IMR-90 (cell line): ENCODE measurements at regions not wholly inside any gene's neighbourhood (a gene's known extent, or its start where the extent isn't known, plus 50 kb on each side); places are given as distances from the start of the nearest gene placed in this dataset.

Experiments
- ATAC-seq: fragments of 200-7000 bp; cut with Tn5 transposase; 2 replicates; pipeline ENCODE4 v1.9.1; 2020; ENCODE audit warnings: low read depth, mild to moderate bottlenecking, moderate library complexity
- BruUV-seq: library from RNA; stranded (reverse); fragments of 400-500 nt; replicated peaks from 2 replicates; lab custom pipeline; 2021; lab: Mats Ljungman, UMichigan
- CTCF ChIA-PET: fragments of 300-600 bp; formaldehyde crosslinking; extraction: SDS; loops from one replicate; lab custom pipeline; 2021; ENCODE audit warnings: antibody characterized with exemption; lab: Yijun Ruan, JAX
- POLR2A ChIA-PET: fragments of 300-600 bp; sonication (Branson Sonifier 250); formaldehyde crosslinking; loops from one replicate; lab custom pipeline; 2022; ENCODE audit warnings: antibody characterized with exemption; ENCODE audit not compliant: unreplicated experiment; lab: Charles Lee
- DNase-seq: peaks from one replicate; pipeline ENCODE4 v3.0.0; 2013
- H2AFZ ChIP-seq: replicated peaks from 2 replicates; pipeline ENCODE3; 2013; ENCODE audit warnings: low read length, mild to moderate bottlenecking; ENCODE audit not compliant: poor library complexity
- H2AK5ac ChIP-seq: 2 replicates; pipeline ENCODE4 v1.6.1; 2013; ENCODE audit warnings: low read depth, low read length, inconsistent platforms
- H2AK9ac ChIP-seq: replicated peaks from 2 replicates; pipeline ENCODE3; 2013; ENCODE audit warnings: mild to moderate bottlenecking, low read depth, low read length, moderate library complexity; ENCODE audit not compliant: poor library complexity
- H2BK120ac ChIP-seq: 2 replicates; pipeline ENCODE4 v1.6.1; 2013; ENCODE audit warnings: low read depth, low read length, inconsistent platforms
- H2BK15ac ChIP-seq: 3 replicates; pipeline ENCODE4 v1.6.1; 2013; ENCODE audit warnings: low read depth, low read length, inconsistent platforms
- H2BK20ac ChIP-seq: 2 replicates; pipeline ENCODE4 v1.6.1; 2013; ENCODE audit warnings: low read depth, mild to moderate bottlenecking, inconsistent platforms, low read length, moderate library complexity
- H2BK5ac ChIP-seq: 2 replicates; pipeline ENCODE4 v1.6.1; 2013; ENCODE audit warnings: mild to moderate bottlenecking, low read depth, low read length, inconsistent platforms; ENCODE audit not compliant: poor library complexity, severe bottlenecking
- H3K14ac ChIP-seq: replicated peaks from 2 replicates; pipeline ENCODE4 v1.6.1; 2013; ENCODE audit warnings: low read depth, low read length, inconsistent platforms
- H3K18ac ChIP-seq: 2 replicates; pipeline ENCODE4 v1.6.1; 2013; ENCODE audit warnings: low read depth, low read length, control low read depth
- H3K23ac ChIP-seq: 2 replicates; pipeline ENCODE4 v1.6.1; 2013; ENCODE audit warnings: low read depth, low read length, inconsistent platforms
- H3K27ac ChIP-seq: 2 replicates; pipeline ENCODE4 v1.5.1; 2013; ENCODE audit warnings: mild to moderate bottlenecking, control low read depth, low read length; ENCODE audit not compliant: insufficient read depth
- H3K27me3 ChIP-seq: 2 replicates; pipeline ENCODE4 v1.6.1; 2013; ENCODE audit warnings: low read length; ENCODE audit not compliant: control insufficient read depth, insufficient read depth
- H3K36me3 ChIP-seq: 2 replicates; pipeline ENCODE4 v1.6.1; 2013; ENCODE audit warnings: low read length, mixed read lengths; ENCODE audit not compliant: control insufficient read depth, insufficient read depth
- H3K4ac ChIP-seq: 2 replicates; pipeline ENCODE4 v1.6.1; 2013; ENCODE audit warnings: low read depth, low read length, inconsistent platforms
- H3K4me1 ChIP-seq: 2 replicates; pipeline ENCODE4 v1.6.1; 2013; ENCODE audit warnings: low read length, mixed read lengths; ENCODE audit not compliant: control insufficient read depth, insufficient read depth
- H3K4me2 ChIP-seq: 2 replicates; pipeline ENCODE4 v1.6.1; 2013; ENCODE audit warnings: low read depth, mild to moderate bottlenecking, control low read depth, low read length, moderate library complexity
- H3K4me3 ChIP-seq: 2 replicates; pipeline ENCODE4 v1.5.1; 2013; ENCODE audit warnings: low read depth, mild to moderate bottlenecking, control low read depth, low read length, moderate library complexity; ENCODE audit not compliant: insufficient read depth
- H3K56ac ChIP-seq: 2 replicates; pipeline ENCODE4 v1.6.1; 2013; ENCODE audit warnings: low read length, inconsistent platforms; ENCODE audit not compliant: insufficient read depth; ENCODE audit errors: extremely low read depth
- H3K79me1 ChIP-seq, 2 experiments: 2 replicates each; pipeline ENCODE4 v1.6.1; 2013; ENCODE audit warnings: low read length in 2 of 2, inconsistent platforms in 1 of 2, low read depth in 1 of 2
- H3K9ac ChIP-seq: 2 replicates; pipeline ENCODE4 v1.6.1; 2013; ENCODE audit warnings: low read depth, low read length, control low read depth
- H3K9me1 ChIP-seq: 2 replicates; pipeline ENCODE4 v1.6.1; 2013; ENCODE audit warnings: low read length, inconsistent platforms; ENCODE audit not compliant: insufficient read depth
- H3K9me3 ChIP-seq: 2 replicates; pipeline ENCODE4 v1.6.1; 2013; ENCODE audit warnings: low read length; ENCODE audit not compliant: control insufficient read depth, insufficient read depth
- H4K20me1 ChIP-seq: 2 replicates; pipeline ENCODE4 v1.6.1; 2013; ENCODE audit warnings: low read length, inconsistent platforms; ENCODE audit not compliant: insufficient read depth
- H4K5ac ChIP-seq: 2 replicates; pipeline ENCODE4 v1.6.1; 2013; ENCODE audit warnings: mild to moderate bottlenecking, low read depth, low read length, control low read depth
- H4K8ac ChIP-seq, 2 experiments: 2 replicates each; pipeline ENCODE4 v1.6.1; 2013; ENCODE audit warnings: low read depth in 2 of 2, low read length in 2 of 2, control low read depth in 1 of 2, inconsistent platforms in 1 of 2
- H4K91ac ChIP-seq: 2 replicates; pipeline ENCODE4 v1.6.1; 2013; ENCODE audit warnings: low read depth, low read length, inconsistent platforms; ENCODE audit not compliant: insufficient read depth
- BHLHE40 ChIP-seq: fragments of 150-350 bp; IDR thresholded peaks from 2 replicates; pipeline ENCODE4 v1.6.1; 2016; ENCODE audit warnings: mild to moderate bottlenecking, low read depth, low read length
- CEBPB ChIP-seq: IDR thresholded peaks from 2 replicates; pipeline ENCODE4 v1.6.1; 2012; ENCODE audit warnings: low read depth, low read length, improper control_type of control experiment
- CHD1 ChIP-seq: IDR thresholded peaks from 2 replicates; pipeline ENCODE4 v1.6.1; 2012; ENCODE audit warnings: low read depth, low read length, improper control_type of control experiment
- FOS ChIP-seq: fragments of 150-350 bp; IDR thresholded peaks from 2 replicates; pipeline ENCODE4 v1.6.1; 2016; ENCODE audit warnings: low read depth, low read length
- MAFK ChIP-seq: IDR thresholded peaks from 2 replicates; pipeline ENCODE4 v1.6.1; 2012; ENCODE audit warnings: low read depth, low read length, improper control_type of control experiment
- MAZ ChIP-seq: IDR thresholded peaks from 2 replicates; pipeline ENCODE4 v1.6.1; 2012; ENCODE audit warnings: low read depth, mild to moderate bottlenecking, low read length, improper control_type of control experiment, moderate library complexity, borderline replicate concordance
- MXI1 ChIP-seq: IDR thresholded peaks from 2 replicates; pipeline ENCODE4 v1.6.1; 2012; ENCODE audit warnings: low read depth, mild to moderate bottlenecking, low read length, moderate library complexity, borderline replicate concordance
- NFE2L2 ChIP-seq: fragments of 150-350 bp; IDR thresholded peaks from 2 replicates; pipeline ENCODE4 v1.6.1; 2016; ENCODE audit warnings: low read depth, mild to moderate bottlenecking, low read length
- POLR2A ChIP-seq: IDR thresholded peaks from 2 replicates; pipeline ENCODE4 v1.6.1; 2012; ENCODE audit warnings: mild to moderate bottlenecking, low read depth, low read length
- RAD21 ChIP-seq: IDR thresholded peaks from 2 replicates; pipeline ENCODE4 v1.6.1; 2012; ENCODE audit warnings: low read length, improper control_type of control experiment
- RCOR1 ChIP-seq: IDR thresholded peaks from 2 replicates; pipeline ENCODE4 v1.6.1; 2012; ENCODE audit warnings: mild to moderate bottlenecking, low read length, improper control_type of control experiment; ENCODE audit not compliant: insufficient replicate concordance
- RFX5 ChIP-seq: IDR thresholded peaks from 2 replicates; pipeline ENCODE4 v1.8.0; 2012; ENCODE audit warnings: low read depth, mild to moderate bottlenecking, low read length, moderate library complexity
- SMC3 ChIP-seq: fragments of 150-350 bp; IDR thresholded peaks from 2 replicates; pipeline ENCODE4 v1.6.1; 2016; ENCODE audit warnings: low read depth, mild to moderate bottlenecking, antibody characterized with exemption, low read length, moderate library complexity
- USF2 ChIP-seq: fragments of 150-350 bp; IDR thresholded peaks from 2 replicates; pipeline ENCODE4 v1.6.1; 2017; ENCODE audit warnings: mild to moderate bottlenecking, antibody characterized with exemption, low read length, low read depth
- WGBS, 2 experiments: methylation state at CpG; one replicate each; pipeline versions ENCODE4 v1.1.5 to v1.1.7; 2013; ENCODE audit warnings: missing lambda C conversion rate in 2 of 2; ENCODE audit not compliant: insufficient read length in 1 of 2; ENCODE audit errors: extremely low coverage in 2 of 2; 5-methylcytosine and 5-hydroxymethylcytosine counted together
- dilution Hi-C: fragments of 300-500 bp; cut with HindIII; formaldehyde crosslinking; loops from one replicate; pipeline ENCODE4 v1.14.3; 2018; ENCODE audit warnings: low sequenced_read_pairs; ENCODE audit not compliant: unreplicated experiment
- in situ Hi-C: fragments of 300-500 bp; cut with MboI; formaldehyde crosslinking; loops from 3 replicates; pipeline ENCODE4 v1.14.3; 2019; ENCODE audit warnings: low sequenced_read_pairs, inconsistent platforms, mixed read lengths
- intact Hi-C: fragments of 100-400 bp; cut with micrococcal nuclease; formaldehyde crosslinking; loops from 2 replicates; pipeline ENCODE4 v1.10.0; 2022
- TF ChIP-seq, protein P1 (sequence below): conservative IDR thresholded peaks from 2 replicates; pipeline ENCODE4 v1.5.1; 2012; ENCODE audit warnings: mild to moderate bottlenecking, low read depth, low read length, improper control_type of control experiment
- TF ChIP-seq, protein P2 (sequence below): fragments of 150-350 bp; IDR thresholded peaks from 2 replicates; pipeline ENCODE4 v1.6.1; 2016; ENCODE audit warnings: low read depth, mild to moderate bottlenecking, low read length, moderate library complexity, borderline replicate concordance

- no peaks in the 10 kb centered on the region for H4K20me1 ChIP-seq
- intact Hi-C loops, result no loop called here
- no peak overlapping the region for H2AK9ac ChIP-seq
Observed at GRCh38 chr1:217924924-217925323, 293.8 kb downstream of the SPATA17 start.

More at GRCh38 chr1:217924924-217925323, 293.8 kb downstream of the SPATA17 start:
- H2AFZ ChIP-seq, result no peak overlapping the region
- H3K27me3 ChIP-seq, result peaks cover 3% of the 10 kb centered on the region; the same call in 1 of the 2 replicates
- no peak overlapping the region for H4K8ac ChIP-seq
- H3K4me2 ChIP-seq, result no peak overlapping the region
- H3K9me3 ChIP-seq, result no peaks in the 10 kb centered on the region
- TF ChIP-seq RCOR1, result no peak
- TF ChIP-seq CHD1, result no peak
- TF ChIP-seq USF2, result no peak
- TF ChIP-seq NFE2L2, result no peak
- TF ChIP-seq BHLHE40, result no peak
- TF ChIP-seq SMC3, result no peak
- no peak for TF ChIP-seq MAZ
- TF ChIP-seq RFX5, result no peak
- TF ChIP-seq, protein P1, sequence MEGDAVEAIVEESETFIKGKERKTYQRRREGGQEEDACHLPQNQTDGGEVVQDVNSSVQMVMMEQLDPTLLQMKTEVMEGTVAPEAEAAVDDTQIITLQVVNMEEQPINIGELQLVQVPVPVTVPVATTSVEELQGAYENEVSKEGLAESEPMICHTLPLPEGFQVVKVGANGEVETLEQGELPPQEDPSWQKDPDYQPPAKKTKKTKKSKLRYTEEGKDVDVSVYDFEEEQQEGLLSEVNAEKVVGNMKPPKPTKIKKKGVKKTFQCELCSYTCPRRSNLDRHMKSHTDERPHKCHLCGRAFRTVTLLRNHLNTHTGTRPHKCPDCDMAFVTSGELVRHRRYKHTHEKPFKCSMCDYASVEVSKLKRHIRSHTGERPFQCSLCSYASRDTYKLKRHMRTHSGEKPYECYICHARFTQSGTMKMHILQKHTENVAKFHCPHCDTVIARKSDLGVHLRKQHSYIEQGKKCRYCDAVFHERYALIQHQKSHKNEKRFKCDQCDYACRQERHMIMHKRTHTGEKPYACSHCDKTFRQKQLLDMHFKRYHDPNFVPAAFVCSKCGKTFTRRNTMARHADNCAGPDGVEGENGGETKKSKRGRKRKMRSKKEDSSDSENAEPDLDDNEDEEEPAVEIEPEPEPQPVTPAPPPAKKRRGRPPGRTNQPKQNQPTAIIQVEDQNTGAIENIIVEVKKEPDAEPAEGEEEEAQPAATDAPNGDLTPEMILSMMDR, result no peak
- no peak for TF ChIP-seq POLR2A
- TF ChIP-seq RAD21, result no peak
- TF ChIP-seq CEBPB, result no peak
- no peak for TF ChIP-seq FOS
- no peak for TF ChIP-seq MAFK
- TF ChIP-seq MXI1, result no peak
- TF ChIP-seq, protein P2, sequence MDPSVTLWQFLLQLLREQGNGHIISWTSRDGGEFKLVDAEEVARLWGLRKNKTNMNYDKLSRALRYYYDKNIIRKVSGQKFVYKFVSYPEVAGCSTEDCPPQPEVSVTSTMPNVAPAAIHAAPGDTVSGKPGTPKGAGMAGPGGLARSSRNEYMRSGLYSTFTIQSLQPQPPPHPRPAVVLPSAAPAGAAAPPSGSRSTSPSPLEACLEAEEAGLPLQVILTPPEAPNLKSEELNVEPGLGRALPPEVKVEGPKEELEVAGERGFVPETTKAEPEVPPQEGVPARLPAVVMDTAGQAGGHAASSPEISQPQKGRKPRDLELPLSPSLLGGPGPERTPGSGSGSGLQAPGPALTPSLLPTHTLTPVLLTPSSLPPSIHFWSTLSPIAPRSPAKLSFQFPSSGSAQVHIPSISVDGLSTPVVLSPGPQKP, result no peak
- H4K5ac ChIP-seq, result no peak overlapping the region
- no peaks in the 10 kb centered on the region for H3K4me1 ChIP-seq
- ATAC-seq, result no peak
- H2BK15ac ChIP-seq, result no peak overlapping the region
- ChIA-PET POLR2A (no interaction called here), CTCF (no interaction called here)
- 4% methylated on average over 11 of the region's 36 CpGs; no CpG with 5 or more reads in 1 of the 2 experiments for WGBS, 2 experiments
- H2BK5ac ChIP-seq, result no peak overlapping the region
- H3K56ac ChIP-seq, result no peak overlapping the region
- no peak overlapping the region for H3K23ac ChIP-seq
- H2BK20ac ChIP-seq, result no peak overlapping the region
- H3K18ac ChIP-seq, result no peak overlapping the region
- no peak overlapping the region for H2AK5ac ChIP-seq
- H3K4ac ChIP-seq, result no peak overlapping the region
- no peak overlapping the region for H4K91ac ChIP-seq
- no peak overlapping the region for H3K4me3 ChIP-seq
- no peak overlapping the region for H3K27ac ChIP-seq
- no peak for DNase-seq
- no peak overlapping the region for H3K14ac ChIP-seq
- H3K9me1 ChIP-seq, result no peaks in the 10 kb centered on the region
- H3K9ac ChIP-seq, result no peak overlapping the region
- dilution Hi-C loops (no loop called here), in situ Hi-C loops (no loop called here)
- H2BK120ac ChIP-seq, result no peak overlapping the region
- BruUV-seq, result no TSS peak
- no peaks in the 10 kb centered on the region for H3K79me1 ChIP-seq
- H3K36me3 ChIP-seq, result no peaks in the 10 kb centered on the region
